Astrocyte of the spinal cord (primary cell): ENCODE measurements at regions not wholly inside any gene's neighbourhood (a gene's known extent, or its start where the extent isn't known, plus 50 kb on each side); places are given as distances from the start of the nearest gene placed in this dataset.

ENCODE experiments used
- DNase-seq: peaks from one replicate; pipeline ENCODE4 v3.0.0; 2011; ENCODE audit warnings: low read depth, low spot score
- H3K4me3 ChIP-seq: 2 replicates; pipeline ENCODE4 v1.5.1; 2011; ENCODE audit warnings: low read depth, mild to moderate bottlenecking, low read length, moderate library complexity
- in situ Hi-C: cut with HindIII; loops from 2 replicates; pipeline ENCODE4 v1.10.0; 2017; ENCODE audit warnings: low sequenced_read_pairs
- TF ChIP-seq, protein P1 (sequence below): IDR thresholded peaks from 2 replicates; pipeline ENCODE4 v1.5.1; 2012; ENCODE audit warnings: low read depth, mild to moderate bottlenecking, low read length, inconsistent platforms

GRCh38 chr2:167767830-167768229 is 479.6 kb downstream of the STK39 start:
- TF ChIP-seq, protein P1, sequence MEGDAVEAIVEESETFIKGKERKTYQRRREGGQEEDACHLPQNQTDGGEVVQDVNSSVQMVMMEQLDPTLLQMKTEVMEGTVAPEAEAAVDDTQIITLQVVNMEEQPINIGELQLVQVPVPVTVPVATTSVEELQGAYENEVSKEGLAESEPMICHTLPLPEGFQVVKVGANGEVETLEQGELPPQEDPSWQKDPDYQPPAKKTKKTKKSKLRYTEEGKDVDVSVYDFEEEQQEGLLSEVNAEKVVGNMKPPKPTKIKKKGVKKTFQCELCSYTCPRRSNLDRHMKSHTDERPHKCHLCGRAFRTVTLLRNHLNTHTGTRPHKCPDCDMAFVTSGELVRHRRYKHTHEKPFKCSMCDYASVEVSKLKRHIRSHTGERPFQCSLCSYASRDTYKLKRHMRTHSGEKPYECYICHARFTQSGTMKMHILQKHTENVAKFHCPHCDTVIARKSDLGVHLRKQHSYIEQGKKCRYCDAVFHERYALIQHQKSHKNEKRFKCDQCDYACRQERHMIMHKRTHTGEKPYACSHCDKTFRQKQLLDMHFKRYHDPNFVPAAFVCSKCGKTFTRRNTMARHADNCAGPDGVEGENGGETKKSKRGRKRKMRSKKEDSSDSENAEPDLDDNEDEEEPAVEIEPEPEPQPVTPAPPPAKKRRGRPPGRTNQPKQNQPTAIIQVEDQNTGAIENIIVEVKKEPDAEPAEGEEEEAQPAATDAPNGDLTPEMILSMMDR: no peak
- in situ Hi-C loops: no loop called here
- DNase-seq: no peak
- no peak overlapping the region for H3K4me3 ChIP-seq

DNA sequence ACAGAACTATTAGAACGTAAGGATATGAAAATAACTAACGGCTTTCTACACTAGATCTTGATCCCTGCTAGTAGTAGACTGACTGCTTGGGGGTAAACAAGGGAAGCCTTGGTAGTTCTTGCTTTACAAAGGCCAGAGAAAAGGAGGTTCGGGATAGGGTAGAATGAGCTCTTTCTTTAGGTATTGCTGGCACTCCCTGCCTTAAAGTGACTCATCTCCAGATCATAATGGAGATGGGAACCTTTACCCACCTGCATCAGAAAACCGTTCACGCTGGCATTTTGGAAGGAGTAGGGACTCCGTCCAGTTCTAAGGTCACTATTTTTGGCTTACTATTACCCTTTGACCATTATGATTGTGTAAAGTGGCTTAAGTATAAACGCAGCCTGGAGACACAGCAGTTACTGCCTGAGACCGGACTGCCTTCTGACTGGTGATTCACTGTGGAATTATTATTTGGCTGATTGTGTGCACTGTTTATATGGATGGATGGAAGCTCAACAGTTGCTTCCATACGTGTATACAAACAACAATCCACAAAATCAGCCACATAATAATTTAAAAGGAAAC is 482.5 kb downstream of the STK39 start:
- no peak for DNase-seq
- TF ChIP-seq, protein P1: no peak
- no peak overlapping the region for H3K4me3 ChIP-seq
- in situ Hi-C loops: no loop called here

- TF ChIP-seq, protein P1: no peak
- H3K4me3 ChIP-seq: no peak overlapping the region
- DNase-seq: no peak
- in situ Hi-C loops: no loop called here
These were observed 485.8 kb downstream of the STK39 start for GRCh38 chr2:167761465-167762136.

GRCh38 chr2:167759531-167759930 is 487.9 kb downstream of the STK39 start:
- TF ChIP-seq, protein P1: no peak
- no peak overlapping the region for H3K4me3 ChIP-seq
- no peak for DNase-seq
- in situ Hi-C loops: no loop called here

- H3K4me3 ChIP-seq: no peak overlapping the region
- no peak for DNase-seq
- in situ Hi-C loops: no loop called here
These were observed 489.1 kb downstream of the STK39 start for GRCh38 chr2:167758292-167758691.

DNA sequence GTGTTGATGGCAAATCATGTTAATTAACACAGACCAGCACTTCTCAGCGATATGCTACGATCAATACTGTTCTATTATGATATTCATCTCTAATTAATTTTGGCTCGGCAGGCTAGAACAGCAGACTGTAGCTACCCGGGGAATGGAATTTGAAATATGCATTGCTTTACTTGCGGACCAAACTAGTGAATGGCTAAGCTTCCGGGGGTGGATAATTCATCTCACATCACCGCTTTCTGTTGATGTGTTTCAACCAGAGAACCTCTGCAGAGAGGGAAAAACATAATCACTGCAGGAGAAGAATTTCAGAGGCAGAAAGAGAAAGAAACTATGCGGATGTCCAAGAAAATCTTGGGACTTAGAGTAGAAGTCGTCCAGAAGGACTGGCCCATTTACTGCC is 490.9 kb downstream of the STK39 start:
- DNase-seq: peak; percentile 53
- TF ChIP-seq, protein P1: no peak
- H3K4me3 ChIP-seq: no peak overlapping the region
- in situ Hi-C loops: no loop called here

More at GRCh38 chr2:167758292-167758691, 489.1 kb downstream of the STK39 start:
- TF ChIP-seq, protein P1: no peak
